Right atrium auricular region (tissue), 2 donors: ENCODE measurements at regions not wholly inside any gene's neighbourhood (a gene's known extent, or its start where the extent isn't known, plus 50 kb on each side); places are given as distances from the start of the nearest gene placed in this dataset.
"Not testable (repeated sequence)": the region's sequence is repeated elsewhere in the genome, so short reads cannot be mapped to it uniquely, and the experiment has no call there.

Experiments used
- DNase-seq: peaks from one replicate; pipeline ENCODE4 v3.0.0-alpha.2; 2019; ENCODE audit warnings: low spot score
- H3K27ac ChIP-seq, 2 donors: fragments of 200-600 bp; sonication (generic); 1 replicate in 1 of 2; 2 replicates in 1 of 2; pipeline ENCODE4 v1.5.1; 2016 to 2019
- H3K27me3 ChIP-seq, 2 donors: fragments of 200-600 bp; sonication (generic); one replicate each; pipeline versions ENCODE4 v1.5.1 to v1.6.0; 2017 to 2019
- H3K36me3 ChIP-seq: fragments of 200-600 bp; sonication (generic); one replicate; pipeline ENCODE4 v1.5.1; 2016
- H3K4me1 ChIP-seq, 2 donors: fragments of 200-600 bp; sonication (generic); one replicate each; pipeline versions ENCODE4 v1.5.1 to v1.6.0; 2017 to 2019
- H3K4me3 ChIP-seq, 2 donors: fragments of 200-600 bp; sonication (generic); 1 replicate in 1 of 2; 2 replicates in 1 of 2; pipeline ENCODE4 v1.5.1; 2017 to 2019; ENCODE audit warnings: mild to moderate bottlenecking in 1 of 2, moderate library complexity in 1 of 2
- H3K9me3 ChIP-seq, 2 donors: fragments of 200-600 bp; sonication (generic); one replicate each; pipeline ENCODE4 v1.5.1; 2019
- TF ChIP-seq, protein P1 (sequence below), 2 donors: fragments of 200-600 bp; sonication (generic); IDR thresholded peaks; one replicate each; pipeline ENCODE4 v1.5.1; 2019; ENCODE audit warnings: antibody characterized with exemption in 2 of 2

DNA sequence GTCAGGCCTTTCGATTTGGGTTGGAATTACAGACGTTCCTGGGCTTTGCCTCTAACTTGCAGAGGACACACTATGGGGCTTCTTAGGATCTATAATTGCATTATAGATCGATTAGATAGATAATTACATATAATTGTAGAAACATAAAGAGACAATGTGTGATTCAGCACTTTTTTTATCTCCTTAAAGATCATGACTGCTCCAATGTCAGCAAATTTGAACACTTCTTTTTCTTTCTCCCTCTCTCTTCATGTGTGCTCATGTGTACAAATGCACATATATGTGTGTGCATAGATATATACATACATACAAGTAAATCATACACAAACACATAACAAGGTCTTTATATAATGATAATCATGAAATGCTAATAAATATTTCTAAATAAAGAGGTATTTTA, 1261.2 kb upstream of the SLC39A10 start:
- Histone ChIP-seq H3K4me3 (no peak overlapping the region), H3K9me3 (no peaks in the 10 kb centered on the region), H3K27ac (no peak overlapping the region), H3K4me1 (no peaks in the 10 kb centered on the region), H3K27me3 (no peaks in the 10 kb centered on the region), H3K36me3 (no peaks in the 10 kb centered on the region)
- DNase-seq = no peak
- TF ChIP-seq, protein P1, sequence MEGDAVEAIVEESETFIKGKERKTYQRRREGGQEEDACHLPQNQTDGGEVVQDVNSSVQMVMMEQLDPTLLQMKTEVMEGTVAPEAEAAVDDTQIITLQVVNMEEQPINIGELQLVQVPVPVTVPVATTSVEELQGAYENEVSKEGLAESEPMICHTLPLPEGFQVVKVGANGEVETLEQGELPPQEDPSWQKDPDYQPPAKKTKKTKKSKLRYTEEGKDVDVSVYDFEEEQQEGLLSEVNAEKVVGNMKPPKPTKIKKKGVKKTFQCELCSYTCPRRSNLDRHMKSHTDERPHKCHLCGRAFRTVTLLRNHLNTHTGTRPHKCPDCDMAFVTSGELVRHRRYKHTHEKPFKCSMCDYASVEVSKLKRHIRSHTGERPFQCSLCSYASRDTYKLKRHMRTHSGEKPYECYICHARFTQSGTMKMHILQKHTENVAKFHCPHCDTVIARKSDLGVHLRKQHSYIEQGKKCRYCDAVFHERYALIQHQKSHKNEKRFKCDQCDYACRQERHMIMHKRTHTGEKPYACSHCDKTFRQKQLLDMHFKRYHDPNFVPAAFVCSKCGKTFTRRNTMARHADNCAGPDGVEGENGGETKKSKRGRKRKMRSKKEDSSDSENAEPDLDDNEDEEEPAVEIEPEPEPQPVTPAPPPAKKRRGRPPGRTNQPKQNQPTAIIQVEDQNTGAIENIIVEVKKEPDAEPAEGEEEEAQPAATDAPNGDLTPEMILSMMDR (IDR thresholded peaks at IDR 0.05) = no peak

DNA sequence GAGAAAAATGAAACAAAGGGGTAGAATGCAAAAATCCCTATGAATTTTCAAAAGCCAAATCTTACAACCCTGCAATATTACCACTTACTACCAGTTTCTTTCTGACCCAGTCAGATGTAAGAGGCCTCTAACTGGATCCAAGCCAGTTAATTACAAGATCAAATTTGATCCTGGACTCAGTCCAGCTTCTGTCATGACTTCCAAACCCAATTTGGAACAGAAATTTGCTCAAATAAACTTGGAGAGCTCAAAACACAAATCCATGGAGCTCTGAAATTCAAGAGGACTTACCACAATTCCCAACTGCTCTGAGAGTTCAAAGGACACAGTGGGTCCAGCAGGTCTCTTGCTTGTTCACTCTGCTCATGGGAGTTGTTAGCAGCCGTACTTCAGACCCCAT, 1271.7 kb upstream of the SLC39A10 start:
- H3K4me3 ChIP-seq = no peak overlapping the region
- peaks cover 0 to 12% of the 10 kb centered on the region in 2 donors for H3K9me3 ChIP-seq
- TF ChIP-seq, protein P1 (IDR thresholded peaks at IDR 0.05) = no peak
- H3K27me3 ChIP-seq = no peaks in the 10 kb centered on the region
- DNase-seq = no peak
- H3K36me3 ChIP-seq = no peaks in the 10 kb centered on the region
- no peaks in the 10 kb centered on the region for H3K4me1 ChIP-seq
- H3K27ac ChIP-seq = no peak overlapping the region

DNA sequence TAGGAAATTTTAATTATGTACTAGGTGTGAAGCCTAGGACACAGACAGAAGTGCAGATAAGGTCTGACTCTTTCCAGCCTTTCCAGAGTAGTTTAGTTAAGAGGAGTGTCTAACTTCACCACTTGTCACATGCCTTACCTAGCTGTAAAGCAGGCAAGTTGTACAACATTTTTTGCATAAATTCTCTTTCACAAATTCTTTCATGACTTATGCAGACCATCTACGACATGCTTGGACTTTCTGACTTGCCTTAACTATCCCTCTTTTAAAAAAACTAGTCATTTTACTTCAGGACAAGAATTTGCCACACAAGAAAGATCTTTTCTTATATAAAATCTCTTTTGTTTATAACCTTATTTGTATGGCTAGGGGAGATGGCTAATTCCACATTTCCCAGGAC, 1273.6 kb upstream of the SLC39A10 start:
- H3K9me3 ChIP-seq = peaks cover 0 to 12% of the 10 kb centered on the region in 2 donors
- TF ChIP-seq, protein P1 (IDR thresholded peaks at IDR 0.05) = no peak
- no peak overlapping the region for H3K27ac ChIP-seq
- no peak for DNase-seq
- H3K4me3 ChIP-seq = no peak overlapping the region
- H3K36me3 ChIP-seq = no peaks in the 10 kb centered on the region
- H3K4me1 ChIP-seq = no peaks in the 10 kb centered on the region
- H3K27me3 ChIP-seq = no peaks in the 10 kb centered on the region

DNA sequence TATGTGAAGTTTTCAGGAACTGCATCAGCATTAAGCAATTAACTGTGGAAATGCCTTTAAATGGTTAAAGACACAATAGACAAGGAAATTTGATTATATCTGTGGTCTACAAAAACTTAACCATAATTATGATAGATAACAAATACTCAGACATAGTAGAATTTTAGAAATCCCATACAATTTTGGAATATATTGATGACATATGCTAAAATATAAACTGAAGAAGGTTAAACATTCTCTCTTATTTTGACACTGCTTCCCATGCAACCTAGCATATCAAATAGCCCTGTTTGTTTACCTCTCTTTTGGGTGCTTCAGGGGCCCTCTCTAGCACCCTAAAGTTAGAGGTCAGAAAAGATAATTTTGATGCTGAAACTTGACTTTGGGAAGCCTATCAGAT, 1274.8 kb upstream of the SLC39A10 start:
- H3K27me3 ChIP-seq = no peaks in the 10 kb centered on the region
- TF ChIP-seq, protein P1 (IDR thresholded peaks at IDR 0.05) = no peak
- H3K9me3 ChIP-seq = peaks cover 0 to 12% of the 10 kb centered on the region in 2 donors
- H3K4me3 ChIP-seq = no peak overlapping the region
- no peaks in the 10 kb centered on the region for H3K36me3 ChIP-seq
- no peak for DNase-seq
- no peak overlapping the region for H3K27ac ChIP-seq
- no peaks in the 10 kb centered on the region for H3K4me1 ChIP-seq

DNA sequence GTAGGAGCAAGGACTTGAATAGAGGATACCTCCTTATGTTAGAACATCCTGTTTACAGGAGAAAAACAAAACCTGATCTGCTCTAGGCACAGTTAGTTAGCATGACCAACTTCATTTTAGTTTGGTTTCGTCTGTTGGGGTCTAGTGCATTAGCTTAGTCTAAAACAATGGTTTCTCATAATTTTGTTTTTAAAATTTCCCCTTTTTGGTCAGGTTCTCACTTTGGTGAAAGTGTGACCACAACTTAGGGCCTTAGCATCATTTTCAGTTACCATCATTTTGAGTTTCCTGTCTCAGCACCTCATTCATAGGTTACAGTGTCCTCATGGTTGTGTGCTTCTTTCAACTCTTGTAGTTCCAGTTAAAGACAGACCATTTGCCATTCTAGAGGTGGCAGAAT, 1277.0 kb upstream of the SLC39A10 start:
- no peak for DNase-seq
- Histone ChIP-seq H3K27ac (no peak overlapping the region), H3K4me3 (no peak overlapping the region), H3K9me3 (peaks cover 0 to 12% of the 10 kb centered on the region in 2 donors), H3K4me1 (no peaks in the 10 kb centered on the region), H3K27me3 (no peaks in the 10 kb centered on the region), H3K36me3 (no peaks in the 10 kb centered on the region)
- TF ChIP-seq, protein P1 (IDR thresholded peaks at IDR 0.05) = no peak

DNA sequence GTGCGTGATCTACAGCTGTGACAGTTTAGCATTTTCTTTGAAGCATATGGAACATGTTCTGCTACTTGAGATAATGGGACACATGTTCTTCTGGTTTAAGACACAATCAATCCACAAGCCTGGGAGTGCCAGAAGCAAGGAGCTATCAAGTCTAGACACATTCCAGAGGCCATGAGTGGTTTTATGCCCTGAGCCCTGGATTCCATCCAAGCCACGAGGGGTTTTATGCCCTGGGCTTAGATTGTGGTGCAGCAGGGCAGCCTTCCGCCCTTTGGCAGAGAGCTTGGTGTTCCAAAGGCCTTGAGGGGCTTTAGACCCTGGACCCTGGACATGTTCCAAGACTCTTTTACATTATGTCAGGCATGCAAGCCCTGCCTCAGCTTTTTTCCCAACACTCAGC, 1289.6 kb upstream of the SLC39A10 start:
- not testable (repeated sequence) for H3K4me1 ChIP-seq, H3K9me3 ChIP-seq, H3K27ac ChIP-seq, H3K36me3 ChIP-seq, H3K27me3 ChIP-seq, H3K4me3 ChIP-seq, DNase-seq
